H1 (cell line): ENCODE measurements at regions not wholly inside any gene's neighbourhood (a gene's known extent, or its start where the extent isn't known, plus 50 kb on each side); places are given as distances from the start of the nearest gene placed in this dataset.

Experiments
- ATF2 ChIP-seq: IDR thresholded peaks from 2 replicates; pipeline ENCODE4 v1.6.1; 2012; ENCODE audit warnings: low read length, inconsistent platforms
- BCL11A ChIP-seq, 2 experiments: IDR thresholded peaks; one replicate each; pipeline ENCODE4 v1.6.1; 2011; ENCODE audit warnings: low read depth in 2 of 2, low read length in 2 of 2, mild to moderate bottlenecking in 2 of 2
- CBX8 ChIP-seq: fragments of 300-800, 300-1000 bp; sonication (generic); IDR thresholded peaks from 2 replicates; pipeline ENCODE4 v1.7.1; 2016; ENCODE audit warnings: low read depth, low read length, borderline replicate concordance
- CHD7 ChIP-seq: fragments of 300-600 bp; sonication (generic); IDR thresholded peaks from 2 replicates; pipeline ENCODE4 v1.7.1; 2012; ENCODE audit warnings: low read length, moderate library complexity, mild to moderate bottlenecking, inconsistent platforms; ENCODE audit not compliant: insufficient replicate concordance
- CTCF ChIP-seq, 3 experiments: IDR thresholded peaks; 1 replicate in 2 of 3; 2 replicates in 1 of 3; pipeline versions ENCODE4 v1.5.1 to v1.6.1; 2011; ENCODE audit warnings: low read length in 3 of 3, mild to moderate bottlenecking in 3 of 3, inconsistent platforms in 2 of 3, low read depth in 1 of 3, moderate library complexity in 1 of 3; ENCODE audit not compliant: insufficient read depth in 1 of 3; ENCODE audit errors: control extremely low read depth in 1 of 3
- EGR1 ChIP-seq: IDR thresholded peaks from 2 replicates; pipeline ENCODE4 v1.6.1; 2011; ENCODE audit warnings: low read depth, low read length, borderline replicate concordance
- KDM5A ChIP-seq: fragments of 200-600 bp; IDR thresholded peaks from 2 replicates; pipeline ENCODE4 v1.7.1; 2012; ENCODE audit warnings: mild to moderate bottlenecking, low read length, inconsistent platforms, mixed read lengths
- ZNF274 ChIP-seq: IDR thresholded peaks from 2 replicates; pipeline ENCODE4 v1.7.0; 2012; ENCODE audit warnings: low read length, borderline replicate concordance; ENCODE audit errors: extremely low read depth

GRCh38 chr18:75658330-75658729 is 230.8 kb upstream of the SMIM21 start (continued):
- no peak for TF ChIP-seq CHD7
- no peak for TF ChIP-seq BCL11A (IDR thresholded peaks at IDR 0.05; ENCODE audit: low read depth in 2 of 2, low read length in 2 of 2)
- no peak for TF ChIP-seq CBX8
- no peak for TF ChIP-seq KDM5A
- TF ChIP-seq ZNF274 = no peak
- no peak for TF ChIP-seq CTCF (IDR thresholded peaks at IDR 0.05; ENCODE audit: control extremely low read depth in 1 of 3, insufficient read depth in 1 of 3, low read depth in 1 of 3, low read length in 3 of 3)
- no peak for TF ChIP-seq ATF2
- TF ChIP-seq EGR1 = no peak
